Thyroid gland (tissue), 4 donors: ENCODE measurements at regions not wholly inside any gene's neighbourhood (a gene's known extent, or its start where the extent isn't known, plus 50 kb on each side); places are given as distances from the start of the nearest gene placed in this dataset.

Source experiments
- DNase-seq, 2 donors: peaks; one replicate each; pipeline ENCODE4 v3.0.0-alpha.2; 2019
- H3K27ac ChIP-seq, 3 donors: fragments of 200-600 bp; sonication (generic); 1 replicate in 2 of 3; 2 replicates in 1 of 3; pipeline ENCODE4 v1.5.1; 2016 to 2019; ENCODE audit warnings: mild to moderate bottlenecking in 1 of 3, moderate library complexity in 1 of 3
- H3K27me3 ChIP-seq: fragments of 200-600 bp; sonication (generic); one replicate; pipeline ENCODE4 v1.5.1; 2019
- H3K36me3 ChIP-seq, 2 donors: fragments of 200-600 bp; sonication (generic); one replicate each; pipeline ENCODE4 v1.5.1; 2016 to 2019
- H3K4me1 ChIP-seq, 2 donors: fragments of 200-600 bp; sonication (generic); one replicate each; pipeline ENCODE4 v1.5.1; 2017 to 2019
- H3K4me3 ChIP-seq, 3 donors: fragments of 200-600 bp; sonication (generic); replicated peaks in 1 of 3; 1 replicate in 2 of 3; 2 replicates in 1 of 3; pipeline ENCODE4 v1.5.1; 2016; ENCODE audit warnings: mild to moderate bottlenecking in 1 of 3
- H3K9me3 ChIP-seq: fragments of 200-600 bp; sonication (generic); one replicate; pipeline ENCODE4 v1.5.1; 2017
- CTCF ChIP-seq, 6 experiments: fragments of 200-600 bp in 3 of 6; fragments of 450-650 bp in 3 of 6; sonication (generic) in 3 of 6; IDR thresholded peaks; one replicate each; pipeline ENCODE4 v1.5.1; 2016 to 2019; ENCODE audit warnings: antibody characterized with exemption in 6 of 6, mild to moderate bottlenecking in 2 of 6, inconsistent platforms in 1 of 6, moderate library complexity in 1 of 6
- POLR2A ChIP-seq, 2 donors: fragments of 450-650 bp; IDR thresholded peaks; one replicate each; pipeline ENCODE4 v1.6.1; 2017; ENCODE audit warnings: antibody characterized with exemption in 2 of 2, mild to moderate bottlenecking in 2 of 2, moderate library complexity in 1 of 2
- WGBS, 2 donors: methylation state at CpG; one replicate each; pipeline ENCODE4 v1.1.5; 2017; 5-methylcytosine and 5-hydroxymethylcytosine counted together
- intact Hi-C: fragments of 100-400 bp; cut with DNase I; formaldehyde crosslinking; loops from one replicate; pipeline ENCODE4 v1.15.1; 2023

- Histone ChIP-seq H3K27me3 (no peaks in the 10 kb centered on the region), H3K4me1 (no peaks in the 10 kb centered on the region), H3K27ac (no peak overlapping the region), H3K36me3 (no peaks in the 10 kb centered on the region), H3K4me3 (no peak overlapping the region), H3K9me3 (no peaks in the 10 kb centered on the region)
- intact Hi-C loops: no loop called here
- TF ChIP-seq CTCF (IDR thresholded peaks at IDR 0.05): no peak
- TF ChIP-seq POLR2A (IDR thresholded peaks at IDR 0.05): no peak
- DNase-seq: no peak
- WGBS, 2 donors: 77% methylated on average over 7 of the region's 7 CpGs
These were observed 155.2 kb upstream of the EOMES start for GRCh38 chr3:27877061-27878013.

GRCh38 chr3:27878014-27878383, 155.9 kb upstream of the EOMES start:
- Histone ChIP-seq H3K4me3 (no peak overlapping the region), H3K27ac (no peak overlapping the region), H3K4me1 (no peaks in the 10 kb centered on the region), H3K36me3 (no peaks in the 10 kb centered on the region), H3K9me3 (no peaks in the 10 kb centered on the region), H3K27me3 (no peaks in the 10 kb centered on the region)
- no peak for DNase-seq
- WGBS, 2 donors: 68 to 75% methylated on average over 1 of the region's 1 CpG
- TF ChIP-seq POLR2A (IDR thresholded peaks at IDR 0.05): no peak
- TF ChIP-seq CTCF (IDR thresholded peaks at IDR 0.05): no peak
- intact Hi-C loops: no loop called here

- Histone ChIP-seq H3K36me3 (no peaks in the 10 kb centered on the region), H3K4me1 (no peaks in the 10 kb centered on the region), H3K27me3 (no peaks in the 10 kb centered on the region), H3K27ac (no peak overlapping the region), H3K4me3 (no peak overlapping the region), H3K9me3 (no peaks in the 10 kb centered on the region)
- WGBS, 2 donors: 61 to 67% methylated on average over 7 of the region's 7 CpGs
- TF ChIP-seq POLR2A (IDR thresholded peaks at IDR 0.05) (no peak), CTCF (IDR thresholded peaks at IDR 0.05) (no peak)
- intact Hi-C loops: no loop called here
- no peak for DNase-seq
These were observed 159.1 kb upstream of the EOMES start for GRCh38 chr3:27880969-27881892.

- WGBS, 2 donors: 62 to 68% methylated on average over 1 of the region's 1 CpG
- no peak overlapping the region for H3K4me3 ChIP-seq
- no peak for DNase-seq
- no peaks in the 10 kb centered on the region for H3K27me3 ChIP-seq
- no peaks in the 10 kb centered on the region for H3K4me1 ChIP-seq
- H3K27ac ChIP-seq: no peak overlapping the region
- no peak for TF ChIP-seq CTCF (IDR thresholded peaks at IDR 0.05)
- TF ChIP-seq POLR2A (IDR thresholded peaks at IDR 0.05): no peak
- no peaks in the 10 kb centered on the region for H3K36me3 ChIP-seq
- H3K9me3 ChIP-seq: no peaks in the 10 kb centered on the region
- intact Hi-C loops: no loop called here
These were observed 161.1 kb upstream of the EOMES start for GRCh38 chr3:27883266-27883665.
